ENCODE measurements at regions not wholly inside any gene's neighbourhood (a gene's known extent, or its start where the extent isn't known, plus 50 kb on each side); places are given as distances from the start of the nearest gene placed in this dataset.

DNA sequence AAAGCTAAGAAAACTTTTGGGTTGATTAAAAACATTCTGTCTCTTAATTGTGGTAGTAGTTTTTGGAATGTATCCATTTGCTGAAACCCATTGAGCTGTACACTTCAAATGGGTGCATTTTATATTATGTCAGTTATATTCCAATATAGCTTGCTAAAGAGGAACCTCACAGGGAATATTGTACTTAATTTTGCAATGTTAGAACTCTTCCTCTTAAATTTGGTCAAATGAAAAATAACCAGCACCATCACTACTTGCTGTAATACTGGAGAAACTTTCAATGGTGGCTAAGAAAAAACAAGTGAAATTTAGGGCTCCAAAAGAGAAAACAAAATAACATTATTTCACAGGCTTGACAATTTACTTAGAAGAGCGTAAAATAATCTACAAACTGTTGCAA is 651.5 kb downstream of the MAFB start:
- TF ChIP-seq, protein P1, sequence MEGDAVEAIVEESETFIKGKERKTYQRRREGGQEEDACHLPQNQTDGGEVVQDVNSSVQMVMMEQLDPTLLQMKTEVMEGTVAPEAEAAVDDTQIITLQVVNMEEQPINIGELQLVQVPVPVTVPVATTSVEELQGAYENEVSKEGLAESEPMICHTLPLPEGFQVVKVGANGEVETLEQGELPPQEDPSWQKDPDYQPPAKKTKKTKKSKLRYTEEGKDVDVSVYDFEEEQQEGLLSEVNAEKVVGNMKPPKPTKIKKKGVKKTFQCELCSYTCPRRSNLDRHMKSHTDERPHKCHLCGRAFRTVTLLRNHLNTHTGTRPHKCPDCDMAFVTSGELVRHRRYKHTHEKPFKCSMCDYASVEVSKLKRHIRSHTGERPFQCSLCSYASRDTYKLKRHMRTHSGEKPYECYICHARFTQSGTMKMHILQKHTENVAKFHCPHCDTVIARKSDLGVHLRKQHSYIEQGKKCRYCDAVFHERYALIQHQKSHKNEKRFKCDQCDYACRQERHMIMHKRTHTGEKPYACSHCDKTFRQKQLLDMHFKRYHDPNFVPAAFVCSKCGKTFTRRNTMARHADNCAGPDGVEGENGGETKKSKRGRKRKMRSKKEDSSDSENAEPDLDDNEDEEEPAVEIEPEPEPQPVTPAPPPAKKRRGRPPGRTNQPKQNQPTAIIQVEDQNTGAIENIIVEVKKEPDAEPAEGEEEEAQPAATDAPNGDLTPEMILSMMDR (conservative IDR thresholded peaks at IDR 0.05 in 1 of 2, IDR thresholded peaks at IDR 0.05 in 1 of 2; ENCODE audit: extremely low read depth in 1 of 2, insufficient read depth in 1 of 2, low read depth in 1 of 2, low read length in 2 of 2): no peak
- no peak for TF ChIP-seq EZH2 (IDR thresholded peaks at IDR 0.05; ENCODE audit: borderline replicate concordance, low read length)
